RWPE1 (cell line): ENCODE measurements at regions not wholly inside any gene's neighbourhood (a gene's known extent, or its start where the extent isn't known, plus 50 kb on each side); places are given as distances from the start of the nearest gene placed in this dataset.
"Not testable (repeated sequence)": the region's sequence is repeated elsewhere in the genome, so short reads cannot be mapped to it uniquely, and the experiment has no call there.

Experiments used
- CTCF ChIA-PET: fragments of 350-600 bp; sonication (Branson Sonifier 250); formaldehyde crosslinking; extraction: SDS; loops from one replicate; lab custom pipeline; 2021; lab: Yijun Ruan, JAX
- POLR2A ChIA-PET: fragments of 400-600 bp; formaldehyde crosslinking; extraction: SDS; loops from one replicate; lab custom pipeline; 2020; ENCODE audit warnings: antibody characterized with exemption; ENCODE audit not compliant: low non-redundant PET; lab: Yijun Ruan, JAX
- DNase-seq: peaks from one replicate; pipeline ENCODE4 v3.0.0; 2012; ENCODE audit warnings: low spot score
- H3K27ac ChIP-seq: fragments of 450-650 bp; 2 replicates; pipeline ENCODE4 v1.5.1; 2017
- CTCF ChIP-seq: fragments of 450-650 bp; conservative IDR thresholded peaks from 2 replicates; pipeline ENCODE4 v1.5.1; 2017; ENCODE audit warnings: low read depth, mild to moderate bottlenecking

GRCh38 chr6:80502871-80503270 lies 396.4 kb downstream of the BCKDHB start:
- no peak overlapping the region for H3K27ac ChIP-seq
- no peak for TF ChIP-seq CTCF
- ChIA-PET CTCF (no interaction called here), POLR2A (no interaction called here)
- no peak for DNase-seq

- no peak for TF ChIP-seq CTCF
- POLR2A ChIA-PET, result no interaction called here
- DNase-seq, result no peak
- H3K27ac ChIP-seq, result no peak overlapping the region
- CTCF ChIA-PET, result interaction anchor here (0.6 kb wide), 1 partner anchor 63 kb away, joined by 3 read pairs; no protein-coding TSS in a partner anchor
These were observed 395.2 kb downstream of the BCKDHB start for GRCh38 chr6:80501636-80502035.

- CTCF ChIA-PET, result interaction anchor here (0.6 kb wide), 1 partner anchor 144 kb away, joined by 3 read pairs; no protein-coding TSS in a partner anchor
- H3K27ac ChIP-seq, DNase-seq, POLR2A ChIA-PET: not testable (repeated sequence)
These were observed 391.4 kb downstream of the BCKDHB start for GRCh38 chr6:80497696-80498486.

- DNase-seq, result no peak
These were observed 383.6 kb downstream of the BCKDHB start for GRCh38 chr6:80489911-80490635.

GRCh38 chr6:80488190-80488589 lies 381.7 kb downstream of the BCKDHB start:
- no peak for TF ChIP-seq CTCF
- POLR2A ChIA-PET, result no interaction called here
- H3K27ac ChIP-seq, result no peak overlapping the region
- no peak for DNase-seq
- CTCF ChIA-PET, result no interaction called here

More at GRCh38 chr6:80489911-80490635, 383.6 kb downstream of the BCKDHB start:
- no peak for TF ChIP-seq CTCF
- ChIA-PET POLR2A (no interaction called here), CTCF (interaction anchor here (0.6 kb wide), 1 partner anchor 1704 kb away, joined by 4 read pairs; no protein-coding TSS in a partner anchor)
- H3K27ac ChIP-seq, result no peak overlapping the region

GRCh38 chr6:80485494-80485893 lies 379.0 kb downstream of the BCKDHB start:
- DNase-seq, H3K27ac ChIP-seq, CTCF ChIA-PET, POLR2A ChIA-PET: not testable (repeated sequence)

GRCh38 chr6:80482056-80482455 lies 375.6 kb downstream of the BCKDHB start:
- no peak for DNase-seq
- CTCF ChIA-PET, result interaction anchor here (0.6 kb wide), 1 partner anchor 104 kb away, joined by 3 read pairs; no protein-coding TSS in a partner anchor
- POLR2A ChIA-PET, result no interaction called here
- no peak overlapping the region for H3K27ac ChIP-seq
- TF ChIP-seq CTCF, result no peak
